NCI-H2171 treated with DMSO at 0.1 percent for 48 hours (cell line): ENCODE measurements at regions not wholly inside any gene's neighbourhood (a gene's known extent, or its start where the extent isn't known, plus 50 kb on each side); places are given as distances from the start of the nearest gene placed in this dataset.

Experiments used
- DNase-seq: peaks from one replicate; lab custom pipeline; 2025; lab: John Stamatoyannopoulos, UW

DNA sequence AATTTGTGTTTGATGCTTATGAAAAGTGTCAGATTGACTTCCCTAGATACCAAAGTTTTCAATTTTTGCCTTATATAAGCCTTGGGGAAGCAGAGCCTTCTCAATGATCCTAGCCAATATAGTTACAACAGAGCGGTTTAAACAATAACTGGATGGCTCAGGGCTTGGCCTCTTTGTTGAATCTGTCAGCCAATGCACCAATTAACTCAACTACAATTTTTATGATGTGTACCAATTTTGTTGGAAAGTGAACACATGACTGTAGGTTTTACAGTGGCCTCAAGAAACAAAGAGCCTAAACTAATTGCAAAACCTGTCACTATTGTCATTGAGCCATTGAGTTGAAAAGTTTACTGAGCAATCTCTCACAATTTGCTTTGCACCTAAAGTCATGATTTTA is 71.6 kb upstream of the RGS18 start:
- no peak for DNase-seq

- DNase-seq: no peak
These were observed 70.9 kb upstream of the RGS18 start for GRCh38 chr1:192087334-192087733.

GRCh38 chr1:192088496-192088895 is 69.8 kb upstream of the RGS18 start:
- no peak for DNase-seq

DNA sequence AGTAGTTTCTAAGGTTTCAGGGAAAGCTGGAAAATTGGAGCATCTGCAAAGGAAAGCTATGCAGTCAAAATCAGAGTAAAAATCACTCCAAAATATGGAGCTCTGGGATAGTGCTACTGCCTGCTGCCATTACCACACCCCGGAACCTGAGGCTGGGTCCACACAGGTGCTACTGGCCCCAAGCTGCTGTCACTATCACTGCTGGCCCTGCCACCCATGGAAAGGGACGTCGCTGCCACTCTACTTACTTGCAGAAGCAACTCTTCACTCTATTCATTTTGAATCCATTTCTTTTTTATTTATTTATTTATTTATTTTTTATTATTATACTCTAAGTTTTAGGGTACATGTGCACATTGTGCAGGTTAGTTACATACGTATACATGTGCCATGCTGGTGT is 60.3 kb upstream of the RGS18 start:
- no peak for DNase-seq

GRCh38 chr1:192099328-192099727 is 58.9 kb upstream of the RGS18 start:
- no peak for DNase-seq

DNA sequence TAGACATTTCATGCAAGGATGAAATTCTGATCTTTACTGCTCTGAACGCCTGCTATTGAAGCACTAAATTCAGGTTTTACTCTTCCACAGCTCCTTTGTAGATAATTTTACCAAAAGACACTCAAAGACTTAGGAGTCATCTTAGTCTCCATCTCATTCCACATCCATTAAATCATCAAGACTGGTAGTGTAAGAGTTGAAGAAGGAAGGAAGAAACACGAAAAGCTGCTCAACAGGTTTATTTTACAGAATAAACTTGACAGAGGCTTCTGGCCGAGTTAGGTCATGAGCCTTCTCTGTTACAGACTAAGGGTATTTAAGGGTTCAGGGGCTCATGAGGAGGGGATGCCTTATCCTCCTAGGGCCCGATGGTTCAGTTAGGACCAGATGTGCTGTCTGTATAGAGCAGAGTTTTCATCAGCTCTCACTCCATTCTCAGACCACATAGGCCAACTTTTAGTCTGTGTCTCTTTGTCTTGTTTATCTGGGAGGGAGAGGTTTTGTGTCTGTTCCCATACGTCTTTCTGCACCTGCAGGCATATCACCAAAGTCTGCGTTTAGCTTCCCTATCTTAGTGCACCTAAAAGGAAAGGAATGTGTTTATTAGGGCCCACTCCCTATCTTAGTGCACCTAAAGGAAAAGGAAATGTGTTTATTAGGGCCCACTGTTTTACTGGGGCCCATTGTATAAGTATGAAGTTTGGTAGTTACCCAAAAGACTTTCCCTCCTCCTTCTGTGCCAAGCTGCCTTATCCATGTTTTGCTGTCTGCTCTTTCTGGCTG is 57.4 kb upstream of the RGS18 start:
- DNase-seq: no peak

GRCh38 chr1:192104128-192104527 is 54.1 kb upstream of the RGS18 start:
- DNase-seq: no peak

DNA sequence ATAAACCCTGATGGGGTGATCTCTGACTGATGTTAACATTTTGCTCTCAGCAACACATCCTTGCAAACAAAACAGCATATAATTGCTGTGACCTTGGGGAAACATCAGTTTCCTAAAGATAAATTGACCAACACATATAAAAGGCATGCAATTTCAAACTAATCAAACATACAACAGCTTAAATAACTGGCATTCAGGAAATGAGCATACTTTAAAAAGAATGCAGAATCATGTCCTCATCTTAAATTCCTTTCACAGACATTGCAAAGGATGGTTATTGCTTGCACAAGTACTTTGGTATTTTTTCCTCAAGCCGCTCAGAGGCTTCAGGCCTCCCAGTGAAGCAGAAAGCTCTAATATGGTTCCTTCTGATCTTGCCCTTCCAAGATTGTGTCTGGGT is 53.4 kb upstream of the RGS18 start:
- no peak for DNase-seq

DNA sequence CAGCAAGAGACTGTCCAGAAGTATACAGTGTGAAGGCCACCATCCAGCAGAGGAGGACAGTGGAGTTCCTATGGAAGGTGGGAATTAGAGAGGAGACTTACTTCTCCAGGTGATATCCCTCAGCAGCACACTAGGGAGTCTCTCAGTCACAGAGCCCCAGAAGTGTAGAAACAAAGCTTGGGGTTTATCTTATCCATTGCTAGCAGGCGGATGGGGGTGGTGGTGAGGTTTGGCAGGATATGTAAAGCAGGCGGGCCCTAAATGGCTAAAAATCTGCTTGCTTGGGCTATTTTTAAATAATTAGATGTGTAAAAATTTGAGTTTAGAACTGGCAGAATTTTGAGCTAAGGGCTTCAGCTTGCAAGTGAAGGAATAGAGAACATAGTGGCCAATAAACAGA is 50.1 kb upstream of the RGS18 start:
- DNase-seq: no peak
